NT2/D1 (cell line): ENCODE measurements at regions not wholly inside any gene's neighbourhood (a gene's known extent, or its start where the extent isn't known, plus 50 kb on each side); places are given as distances from the start of the nearest gene placed in this dataset.

Source experiments
- SUZ12 ChIP-seq: IDR thresholded peaks from 2 replicates; pipeline ENCODE4 v1.6.1; 2011; ENCODE audit not compliant: insufficient read length, insufficient read depth; ENCODE audit errors: extremely low read depth
- YY1 ChIP-seq: IDR thresholded peaks from 2 replicates; pipeline ENCODE4 v1.6.1; 2011; ENCODE audit not compliant: insufficient read length, insufficient read depth
- ZNF274 ChIP-seq: IDR thresholded peaks from 2 replicates; pipeline ENCODE4 v1.6.1; 2011; ENCODE audit warnings: mild to moderate bottlenecking, low read depth, low read length

DNA sequence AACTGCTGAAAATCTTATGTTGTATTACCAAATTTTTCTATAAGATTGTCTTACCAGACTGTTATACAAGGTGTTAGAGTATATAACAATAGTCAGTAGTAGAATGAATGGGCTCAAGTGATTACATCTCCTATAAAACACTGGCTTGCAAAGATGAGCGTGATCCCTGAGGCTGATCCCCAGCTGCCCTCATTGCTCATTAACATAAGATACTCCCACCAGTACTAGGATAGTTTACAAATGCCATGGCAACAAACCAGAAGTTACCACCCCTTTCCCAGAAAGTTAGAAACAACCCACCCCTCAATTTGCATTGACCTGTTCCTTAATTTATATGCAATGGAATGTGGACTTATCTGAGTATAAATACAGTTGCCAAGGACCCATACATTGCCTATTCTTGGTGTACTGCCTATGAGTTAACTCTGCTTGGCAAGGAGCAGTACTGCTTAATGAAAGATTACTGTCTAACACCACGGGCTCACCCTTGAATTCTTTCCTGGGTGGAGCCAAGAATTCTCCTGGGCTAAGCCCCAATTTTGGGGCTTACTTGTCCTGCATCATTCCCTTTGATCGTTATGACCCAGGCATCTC, 252.8 kb upstream of the CHD6 start:
- no peak for TF ChIP-seq YY1
- no peak for TF ChIP-seq SUZ12
- TF ChIP-seq ZNF274: no peak
